HepG2 (cell line): ENCODE measurements at regions not wholly inside any gene's neighbourhood (a gene's known extent, or its start where the extent isn't known, plus 50 kb on each side); places are given as distances from the start of the nearest gene placed in this dataset.

Experiments
- ATAC-seq: fragments of 200-7000 bp; cut with Tn5 transposase; 3 replicates; pipeline ENCODE4 v1.9.1; 2020; ENCODE audit warnings: mild to moderate bottlenecking, moderate library complexity
- BruUV-seq: library from RNA; stranded (reverse); fragments of 400-500 nt; replicated peaks from 2 replicates; lab custom pipeline; 2021; lab: Mats Ljungman, UMichigan
- CTCF ChIA-PET: fragments of 300-600 bp; formaldehyde crosslinking; extraction: SDS; loops from one replicate; lab custom pipeline; 2021; ENCODE audit warnings: low total read pairs, inconsistent platforms, low intra/inter-chr PET ratio; lab: Yijun Ruan, JAX
- POLR2A ChIA-PET: fragments of 350-600 bp; sonication (Branson Sonifier 250); formaldehyde crosslinking; loops from one replicate; lab custom pipeline; 2020; ENCODE audit warnings: antibody characterized with exemption, inconsistent platforms; lab: Yijun Ruan, JAX
- DNase-seq: peaks from one replicate; pipeline ENCODE4 v3.0.0-alpha.2; 2015; ENCODE audit warnings: low spot score
- FAIRE-seq: peaks from 3 replicates; lab custom pipeline; 2011; peaks lifted over from hg19 to GRCh38; lab: Jason Lieb, UNC
- H2AFZ ChIP-seq: one replicate; pipeline ENCODE4 v1.6.1; 2011; ENCODE audit warnings: low read length, inconsistent platforms
- H3K27ac ChIP-seq: fragments of 300-600 bp; 3 replicates; pipeline ENCODE4 v1.8.0; 2011; ENCODE audit warnings: mixed run types, mild to moderate bottlenecking, mixed read lengths, low read length, inconsistent platforms; ENCODE audit not compliant: insufficient read depth; ENCODE audit errors: extremely low read length
- H3K27me3 ChIP-seq, 2 experiments: fragments of 200-600 bp in 1 of 2; 2 replicates in 1 of 2; 3 replicates in 1 of 2; pipeline versions ENCODE4 v1.6.0 to v1.8.0; 2011; ENCODE audit warnings: low read length in 2 of 2, mild to moderate bottlenecking in 2 of 2, moderate library complexity in 2 of 2, inconsistent platforms in 1 of 2; ENCODE audit not compliant: insufficient read depth in 2 of 2, control insufficient read depth in 1 of 2
- H3K36me3 ChIP-seq, 2 experiments: fragments of 200-600 bp in 1 of 2; replicated peaks in 1 of 2; 2 replicates in 1 of 2; 3 replicates in 1 of 2; pipeline versions ENCODE4 v1.5.1 to v1.8.0; 2011; ENCODE audit warnings: low read length in 2 of 2, inconsistent platforms in 1 of 2; ENCODE audit not compliant: insufficient read depth in 2 of 2, control insufficient read depth in 1 of 2
- H3K4me1 ChIP-seq: 2 replicates; pipeline ENCODE4 v1.5.1; 2012; ENCODE audit warnings: low read length, inconsistent platforms; ENCODE audit not compliant: insufficient read depth
- H3K4me2 ChIP-seq: 2 replicates; pipeline ENCODE4 v1.6.0; 2011; ENCODE audit warnings: low read depth, low read length, inconsistent platforms
- H3K4me3 ChIP-seq, 3 experiments: fragments of 200-600 bp in 1 of 3; sonication (generic), shearing (Covaris generic) in 1 of 3; replicated peaks in 1 of 3; 2 replicates each; pipeline ENCODE4 v1.5.1; 2011 to 2016; ENCODE audit warnings: low read length in 3 of 3, inconsistent platforms in 2 of 3, low read depth in 2 of 3, mild to moderate bottlenecking in 2 of 3, control low read depth in 1 of 3, mixed read lengths in 1 of 3; ENCODE audit not compliant: insufficient read depth in 1 of 3
- H3K79me2 ChIP-seq: one replicate; pipeline ENCODE4 v1.6.1; 2011; ENCODE audit warnings: low read length, inconsistent platforms; ENCODE audit not compliant: insufficient read depth
- H3K9ac ChIP-seq: 2 replicates; pipeline ENCODE4 v1.6.0; 2011; ENCODE audit warnings: mild to moderate bottlenecking, low read depth, low read length, inconsistent platforms; ENCODE audit not compliant: insufficient read depth
- H3K9me3 ChIP-seq: 2 replicates; pipeline ENCODE4 v1.5.1; 2012; ENCODE audit warnings: mild to moderate bottlenecking, low read length
- H4K20me1 ChIP-seq: 2 replicates; pipeline ENCODE4 v1.6.0; 2011; ENCODE audit warnings: inconsistent platforms, mild to moderate bottlenecking, low read length, moderate library complexity; ENCODE audit not compliant: insufficient read depth
- GRHL1 ChIP-seq: sonication (generic); formaldehyde crosslinking; conservative IDR thresholded peaks from 2 replicates; pipeline ENCODE4 v1.8.0; 2022; ENCODE audit warnings: missing genetic modification reagents
- IRF2 ChIP-seq: IDR thresholded peaks from 2 replicates; pipeline ENCODE4 v1.6.1; 2018; ENCODE audit warnings: missing genetic modification reagents, missing compliant biosample characterization
- ISX ChIP-seq: sonication (generic); formaldehyde crosslinking; conservative IDR thresholded peaks from 2 replicates; pipeline ENCODE4 v1.5.0; 2020; ENCODE audit warnings: missing genetic modification reagents
- MXI1 ChIP-seq: IDR thresholded peaks from 3 replicates; pipeline ENCODE4 v1.6.1; 2012; ENCODE audit warnings: low read depth, low read length, inconsistent platforms, borderline replicate concordance
- NR2F6 ChIP-seq, 2 experiments: IDR thresholded peaks; 2 replicates each; pipeline ENCODE4 v1.6.1; 2016; ENCODE audit warnings: antibody characterized with exemption in 1 of 2, mild to moderate bottlenecking in 1 of 2
- ZBTB25 ChIP-seq: IDR thresholded peaks from 2 replicates; pipeline ENCODE4 v1.6.1; 2018; ENCODE audit warnings: missing genetic modification reagents
- ZNF672 ChIP-seq: sonication (generic); formaldehyde crosslinking; IDR thresholded peaks from 2 replicates; pipeline ENCODE4 v1.8.1; 2022; ENCODE audit warnings: missing genetic modification reagents
- ZSCAN12 ChIP-seq: sonication (generic); formaldehyde crosslinking; IDR thresholded peaks from 2 replicates; pipeline ENCODE4 v1.9.0; 2021; ENCODE audit warnings: mild to moderate bottlenecking, missing genetic modification reagents
- WGBS: methylation state at CpG from one replicate; pipeline ENCODE4 v1.1.6; 2017; ENCODE audit warnings: low lambda C conversion rate; 5-methylcytosine and 5-hydroxymethylcytosine counted together
- in situ Hi-C: cut with HindIII; loops from 2 replicates; pipeline ENCODE4 v1.10.0; 2017; ENCODE audit warnings: low pct_unique_long_range_greater_than_20kb; ENCODE audit not compliant: extremely low pct_ligation_motif_present
- intact Hi-C: fragments of 100-400 bp; cut with micrococcal nuclease; formaldehyde crosslinking; loops from one replicate; pipeline ENCODE4 v1.10.0; 2022; ENCODE audit not compliant: unreplicated experiment
- TF ChIP-seq, protein P1 (sequence below), 2 experiments: sonication (generic) in 1 of 2; formaldehyde crosslinking in 1 of 2; IDR thresholded peaks; 2 replicates each; pipeline versions ENCODE4 v1.4.0 to v1.6.1; 2016 to 2020; ENCODE audit warnings: borderline replicate concordance in 1 of 2, low read depth in 1 of 2, mild to moderate bottlenecking in 1 of 2, missing genetic modification reagents in 1 of 2
- TF ChIP-seq, protein P2 (sequence below): sonication (generic); formaldehyde crosslinking; IDR thresholded peaks from 2 replicates; pipeline ENCODE4 v1.8.1; 2023; ENCODE audit warnings: mild to moderate bottlenecking, missing genetic modification reagents

GRCh38 chr2:147521936-147522335 is 322.9 kb upstream of the ACVR2A start:
- no peaks in the 10 kb centered on the region for H3K9me3 ChIP-seq
- no peak overlapping the region for H2AFZ ChIP-seq
- TF ChIP-seq ZNF672: no peak
- TF ChIP-seq NR2F6 (IDR thresholded peaks at IDR 0.05): no peak
- no peak for TF ChIP-seq NR2F6 (CRISPR knock-in tag; IDR thresholded peaks at IDR 0.05)
- in situ Hi-C loops (no loop called here), intact Hi-C loops (no loop called here)
- no peak overlapping the region for H3K4me2 ChIP-seq
- no peak overlapping the region for H3K9ac ChIP-seq
- WGBS: 16% methylated on average over 3 of the region's 3 CpGs
- ChIA-PET CTCF (no interaction called here), POLR2A (no interaction called here)
- DNase-seq (no peak), FAIRE-seq (no peak), ATAC-seq (no peak)
- no peaks in the 10 kb centered on the region for H3K27me3 ChIP-seq
- no peak overlapping the region for H3K4me3 ChIP-seq
- no peaks in the 10 kb centered on the region for H4K20me1 ChIP-seq
- no TSS peak for BruUV-seq
- H3K27ac ChIP-seq: no peak overlapping the region
- no peaks in the 10 kb centered on the region for H3K36me3 ChIP-seq
- no peaks in the 10 kb centered on the region for H3K4me1 ChIP-seq
- H3K79me2 ChIP-seq: no peaks in the 10 kb centered on the region

DNA sequence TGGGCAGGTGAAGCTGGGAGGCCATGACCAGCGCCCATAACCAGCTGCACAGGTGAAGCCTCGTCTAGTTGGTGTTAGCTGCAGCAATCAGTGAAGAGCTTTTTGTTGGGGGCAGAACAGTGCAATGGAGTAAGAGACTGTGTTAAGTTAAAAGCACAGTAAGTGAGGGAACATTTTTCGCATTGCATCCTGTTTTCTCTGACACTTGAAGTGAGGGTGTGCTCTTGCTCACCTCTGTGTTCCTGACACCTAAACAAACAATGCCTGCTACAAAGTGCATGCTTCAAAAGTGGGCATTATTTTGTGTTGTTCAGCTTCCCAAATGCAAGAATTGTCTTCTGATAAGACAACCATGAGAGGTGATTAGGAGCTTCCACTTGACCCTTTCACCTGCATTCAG is 324.0 kb upstream of the ACVR2A start:
- WGBS: 1% methylated on average over 3 of the region's 3 CpGs
- POLR2A ChIA-PET: no interaction called here
- TF ChIP-seq ISX (CRISPR knock-in tag) (no peak), ZSCAN12 (CRISPR knock-in tag) (no peak), MXI1 (no peak), IRF2 (CRISPR knock-in tag) (no peak), GRHL1 (CRISPR knock-in tag) (no peak), ZBTB25 (CRISPR knock-in tag) (no peak)
- TF ChIP-seq, protein P1, sequence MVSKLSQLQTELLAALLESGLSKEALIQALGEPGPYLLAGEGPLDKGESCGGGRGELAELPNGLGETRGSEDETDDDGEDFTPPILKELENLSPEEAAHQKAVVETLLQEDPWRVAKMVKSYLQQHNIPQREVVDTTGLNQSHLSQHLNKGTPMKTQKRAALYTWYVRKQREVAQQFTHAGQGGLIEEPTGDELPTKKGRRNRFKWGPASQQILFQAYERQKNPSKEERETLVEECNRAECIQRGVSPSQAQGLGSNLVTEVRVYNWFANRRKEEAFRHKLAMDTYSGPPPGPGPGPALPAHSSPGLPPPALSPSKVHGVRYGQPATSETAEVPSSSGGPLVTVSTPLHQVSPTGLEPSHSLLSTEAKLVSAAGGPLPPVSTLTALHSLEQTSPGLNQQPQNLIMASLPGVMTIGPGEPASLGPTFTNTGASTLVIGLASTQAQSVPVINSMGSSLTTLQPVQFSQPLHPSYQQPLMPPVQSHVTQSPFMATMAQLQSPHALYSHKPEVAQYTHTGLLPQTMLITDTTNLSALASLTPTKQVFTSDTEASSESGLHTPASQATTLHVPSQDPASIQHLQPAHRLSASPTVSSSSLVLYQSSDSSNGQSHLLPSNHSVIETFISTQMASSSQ (IDR thresholded peaks at IDR 0.05; ENCODE audit: low read depth): no peak
- TF ChIP-seq, protein P1 (CRISPR knock-in tag; IDR thresholded peaks at IDR 0.05; ENCODE audit: borderline replicate concordance): no peak
- TF ChIP-seq, protein P2, sequence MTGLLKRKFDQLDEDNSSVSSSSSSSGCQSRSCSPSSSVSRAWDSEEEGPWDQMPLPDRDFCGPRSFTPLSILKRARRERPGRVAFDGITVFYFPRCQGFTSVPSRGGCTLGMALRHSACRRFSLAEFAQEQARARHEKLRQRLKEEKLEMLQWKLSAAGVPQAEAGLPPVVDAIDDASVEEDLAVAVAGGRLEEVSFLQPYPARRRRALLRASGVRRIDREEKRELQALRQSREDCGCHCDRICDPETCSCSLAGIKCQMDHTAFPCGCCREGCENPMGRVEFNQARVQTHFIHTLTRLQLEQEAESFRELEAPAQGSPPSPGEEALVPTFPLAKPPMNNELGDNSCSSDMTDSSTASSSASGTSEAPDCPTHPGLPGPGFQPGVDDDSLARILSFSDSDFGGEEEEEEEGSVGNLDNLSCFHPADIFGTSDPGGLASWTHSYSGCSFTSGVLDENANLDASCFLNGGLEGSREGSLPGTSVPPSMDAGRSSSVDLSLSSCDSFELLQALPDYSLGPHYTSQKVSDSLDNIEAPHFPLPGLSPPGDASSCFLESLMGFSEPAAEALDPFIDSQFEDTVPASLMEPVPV (CRISPR knock-in tag): no peak

More for the DNA sequence above, 324.0 kb upstream of the ACVR2A start:
- DNase-seq (no peak), ATAC-seq (no peak), FAIRE-seq (no peak)
- intact Hi-C loops: no loop called here
- no peak overlapping the region for H2AFZ ChIP-seq
- H4K20me1 ChIP-seq: no peaks in the 10 kb centered on the region
- H3K4me2 ChIP-seq: no peak overlapping the region
- in situ Hi-C loops: no loop called here
- H3K27me3 ChIP-seq: no peaks in the 10 kb centered on the region
- H3K79me2 ChIP-seq: no peaks in the 10 kb centered on the region
- no TSS peak for BruUV-seq
- H3K4me3 ChIP-seq: no peak overlapping the region
- H3K4me1 ChIP-seq: no peaks in the 10 kb centered on the region
- CTCF ChIA-PET: no interaction called here
- H3K27ac ChIP-seq: no peak overlapping the region
- no peaks in the 10 kb centered on the region for H3K36me3 ChIP-seq
- no peak overlapping the region for H3K9ac ChIP-seq
- no peaks in the 10 kb centered on the region for H3K9me3 ChIP-seq
